DMS79 (cell line): ENCODE measurements at regions not wholly inside any gene's neighbourhood (a gene's known extent, or its start where the extent isn't known, plus 50 kb on each side); places are given as distances from the start of the nearest gene placed in this dataset.
"Not testable (repeated sequence)": the region's sequence is repeated elsewhere in the genome, so short reads cannot be mapped to it uniquely, and the experiment has no call there.

Experiments used
- DNase-seq: peaks from one replicate; lab custom pipeline; 2025; lab: John Stamatoyannopoulos, UW

- no peak for DNase-seq
Observed at GRCh38 chr13:50747737-50748350, 95.6 kb downstream of the DLEU7 start.

GRCh38 chr13:50753221-50753620, 90.3 kb downstream of the DLEU7 start:
- not testable (repeated sequence) for DNase-seq

GRCh38 chr13:50755862-50756685, 87.4 kb downstream of the DLEU7 start:
- peak; percentile 31 for DNase-seq

- DNase-seq, result no peak
Observed at GRCh38 chr13:50757008-50757407, 86.5 kb downstream of the DLEU7 start.

- no peak for DNase-seq
Observed at GRCh38 chr13:50758796-50759195, 84.7 kb downstream of the DLEU7 start.

GRCh38 chr13:50760751-50761150, 82.7 kb downstream of the DLEU7 start:
- no peak for DNase-seq

GRCh38 chr13:50761406-50761805, 82.1 kb downstream of the DLEU7 start:
- DNase-seq, result no peak

GRCh38 chr13:50762969-50763567, 80.4 kb downstream of the DLEU7 start:
- no peak for DNase-seq

- no peak for DNase-seq
Observed at GRCh38 chr13:50766013-50766412, 77.5 kb downstream of the DLEU7 start.

- no peak for DNase-seq
Observed at GRCh38 chr13:50766695-50767094, 76.8 kb downstream of the DLEU7 start.

GRCh38 chr13:50772881-50773280, 70.6 kb downstream of the DLEU7 start:
- not testable (repeated sequence) for DNase-seq
